Neural progenitor cell (in vitro differentiated cells): ENCODE measurements at regions not wholly inside any gene's neighbourhood (a gene's known extent, or its start where the extent isn't known, plus 50 kb on each side); places are given as distances from the start of the nearest gene placed in this dataset.

ENCODE experiments used
- DNase-seq: peaks from one replicate; pipeline ENCODE4 v3.0.0-alpha.2; 2016; ENCODE audit warnings: low spot score
- H2AFZ ChIP-seq: fragments of 200-600 bp; sonication (generic); replicated peaks from 2 replicates; pipeline ENCODE4 v1.6.1; 2016; ENCODE audit warnings: antibody characterized with exemption
- H3F3A ChIP-seq: fragments of 200-600 bp; sonication (generic); 2 replicates; pipeline ENCODE4 v1.6.1; 2016; ENCODE audit warnings: antibody characterized with exemption, low read depth
- H3K27ac ChIP-seq: fragments of 200-600 bp; sonication (generic); 2 replicates; pipeline ENCODE4 v1.5.1; 2016; ENCODE audit warnings: mild to moderate bottlenecking
- H3K27me3 ChIP-seq: fragments of 200-600 bp; sonication (generic); 2 replicates; pipeline ENCODE4 v1.6.1; 2016; ENCODE audit warnings: mild to moderate bottlenecking, moderate library complexity
- H3K36me3 ChIP-seq: fragments of 200-600 bp; sonication (generic); 2 replicates; pipeline ENCODE4 v1.5.1; 2016
- H3K4me1 ChIP-seq: fragments of 200-600 bp; sonication (generic); 2 replicates; pipeline ENCODE4 v1.6.1; 2016; ENCODE audit warnings: mixed run types
- H3K4me2 ChIP-seq: fragments of 200-600 bp; sonication (generic); 2 replicates; pipeline ENCODE4 v1.6.1; 2016
- H3K4me3 ChIP-seq: fragments of 200-600 bp; sonication (generic); 2 replicates; pipeline ENCODE4 v1.5.1; 2016
- H3K79me2 ChIP-seq: fragments of 200-600 bp; sonication (generic); 2 replicates; pipeline ENCODE4 v1.6.1; 2016; ENCODE audit warnings: low read depth
- H3K9ac ChIP-seq: fragments of 200-600 bp; sonication (generic); 2 replicates; pipeline ENCODE4 v1.6.1; 2016
- H3K9me3 ChIP-seq: fragments of 200-600 bp; sonication (generic); 2 replicates; pipeline ENCODE4 v1.5.1; 2016; ENCODE audit warnings: low read depth
- H4K20me1 ChIP-seq: fragments of 200-600 bp; sonication (generic); 2 replicates; pipeline ENCODE4 v1.6.1; 2016; ENCODE audit warnings: low read depth
- H3K27ac Mint-ChIP-seq: 3 replicates; pipeline ENCODE4 v1.8.0; 2021; ENCODE audit warnings: mixed read lengths
- H3K27me3 Mint-ChIP-seq: 2 replicates; pipeline ENCODE4 v1.8.0; 2022; ENCODE audit warnings: low read depth, mild to moderate bottlenecking, inconsistent platforms, moderate library complexity, mixed read lengths; ENCODE audit not compliant: insufficient read depth
- H3K36me3 Mint-ChIP-seq: 3 replicates; pipeline ENCODE4 v1.8.0; 2021; ENCODE audit warnings: mixed read lengths
- H3K4me1 Mint-ChIP-seq: 3 replicates; pipeline ENCODE4 v1.8.0; 2021; ENCODE audit warnings: mixed read lengths
- H3K4me3 Mint-ChIP-seq: 3 replicates; pipeline ENCODE4 v1.8.0; 2021; ENCODE audit warnings: mild to moderate bottlenecking, moderate library complexity, mixed read lengths
- H3K9me3 Mint-ChIP-seq: 3 replicates; pipeline ENCODE4 v1.8.0; 2020; ENCODE audit warnings: mixed read lengths
- EZH2 ChIP-seq: fragments of 200-600 bp; sonication (generic); IDR thresholded peaks from 2 replicates; pipeline ENCODE4 v1.6.1; 2017; ENCODE audit warnings: antibody characterized with exemption, mild to moderate bottlenecking, moderate library complexity
- EZH2phosphoT487 ChIP-seq: fragments of 200-600 bp; sonication (generic); IDR thresholded peaks from 2 replicates; pipeline ENCODE4 v1.6.1; 2017; ENCODE audit warnings: antibody characterized with exemption
- TF ChIP-seq, protein P1 (sequence below): fragments of 200-600 bp; sonication (generic); IDR thresholded peaks from 2 replicates; pipeline ENCODE4 v1.5.1; 2017; ENCODE audit warnings: antibody characterized with exemption, mild to moderate bottlenecking

DNA sequence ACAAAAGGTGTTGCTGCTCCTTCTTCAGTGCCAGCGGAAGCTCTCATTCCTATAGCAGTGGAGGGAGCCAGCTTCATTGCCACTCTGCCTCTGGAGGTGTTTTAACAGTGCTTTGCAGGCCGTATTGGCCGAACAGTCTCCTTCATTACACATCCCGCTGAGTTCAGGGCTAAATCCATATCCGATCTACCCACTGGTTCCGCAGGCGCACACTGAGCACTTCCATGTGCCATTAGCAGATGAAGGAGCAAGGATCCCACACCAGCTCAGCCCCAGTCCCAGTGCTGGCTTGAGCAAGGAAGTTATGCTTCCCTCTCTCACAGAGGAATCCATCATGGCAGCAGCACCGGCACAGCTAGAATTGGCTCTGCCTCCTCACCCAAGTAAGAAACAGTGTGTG lies 121.2 kb upstream of the IRX2 start:
- Histone ChIP-seq H3K27me3 (no peaks in the 10 kb centered on the region), H3K9ac (no peak overlapping the region), H3K27ac (no peak overlapping the region), H3K9me3 (no peaks in the 10 kb centered on the region), H2AFZ (no peak overlapping the region), H3K36me3 (no peaks in the 10 kb centered on the region), H3F3A (no peaks in the 10 kb centered on the region), H3K79me2 (no peaks in the 10 kb centered on the region), H3K4me2 (no peak overlapping the region), H3K4me1 (no peaks in the 10 kb centered on the region), H3K4me3 (no peak overlapping the region), H4K20me1 (no peaks in the 10 kb centered on the region)
- Mint-ChIP-seq H3K4me1 (no peaks in the 10 kb centered on the region), H3K27ac (no peak overlapping the region), H3K4me3 (no peak overlapping the region), H3K27me3 (peaks cover 4% of the 10 kb centered on the region), H3K36me3 (no peaks in the 10 kb centered on the region), H3K9me3 (no peaks in the 10 kb centered on the region)
- TF ChIP-seq EZH2 (no peak), EZH2phosphoT487 (no peak)
- TF ChIP-seq, protein P1, sequence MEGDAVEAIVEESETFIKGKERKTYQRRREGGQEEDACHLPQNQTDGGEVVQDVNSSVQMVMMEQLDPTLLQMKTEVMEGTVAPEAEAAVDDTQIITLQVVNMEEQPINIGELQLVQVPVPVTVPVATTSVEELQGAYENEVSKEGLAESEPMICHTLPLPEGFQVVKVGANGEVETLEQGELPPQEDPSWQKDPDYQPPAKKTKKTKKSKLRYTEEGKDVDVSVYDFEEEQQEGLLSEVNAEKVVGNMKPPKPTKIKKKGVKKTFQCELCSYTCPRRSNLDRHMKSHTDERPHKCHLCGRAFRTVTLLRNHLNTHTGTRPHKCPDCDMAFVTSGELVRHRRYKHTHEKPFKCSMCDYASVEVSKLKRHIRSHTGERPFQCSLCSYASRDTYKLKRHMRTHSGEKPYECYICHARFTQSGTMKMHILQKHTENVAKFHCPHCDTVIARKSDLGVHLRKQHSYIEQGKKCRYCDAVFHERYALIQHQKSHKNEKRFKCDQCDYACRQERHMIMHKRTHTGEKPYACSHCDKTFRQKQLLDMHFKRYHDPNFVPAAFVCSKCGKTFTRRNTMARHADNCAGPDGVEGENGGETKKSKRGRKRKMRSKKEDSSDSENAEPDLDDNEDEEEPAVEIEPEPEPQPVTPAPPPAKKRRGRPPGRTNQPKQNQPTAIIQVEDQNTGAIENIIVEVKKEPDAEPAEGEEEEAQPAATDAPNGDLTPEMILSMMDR: no peak
- no peak for DNase-seq

DNA sequence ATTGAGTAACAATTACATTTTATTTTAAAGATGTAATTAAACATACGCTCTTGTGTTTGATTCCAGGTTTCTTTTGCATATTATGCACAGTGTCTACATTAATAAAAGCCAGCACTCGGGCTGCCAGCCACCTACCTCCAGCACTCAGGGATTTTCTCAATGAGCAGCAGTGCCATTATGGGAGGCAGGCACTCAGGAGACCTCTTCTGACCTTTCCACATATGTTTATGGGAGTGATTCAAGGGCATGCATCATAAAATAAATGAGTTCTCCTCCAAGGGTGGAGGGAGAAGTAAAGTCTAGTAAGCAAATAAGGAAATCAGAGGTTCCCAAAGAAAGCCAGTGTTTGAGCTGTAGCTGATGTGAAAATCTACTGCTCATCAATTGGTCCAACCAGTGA lies 119.8 kb upstream of the IRX2 start:
- no peak for DNase-seq
- Histone ChIP-seq H3K79me2 (no peaks in the 10 kb centered on the region), H3K27ac (no peak overlapping the region), H3K4me1 (no peaks in the 10 kb centered on the region), H4K20me1 (no peaks in the 10 kb centered on the region), H3K27me3 (no peaks in the 10 kb centered on the region), H3K9ac (no peak overlapping the region), H3K9me3 (no peaks in the 10 kb centered on the region), H3K4me2 (no peak overlapping the region), H3K36me3 (no peaks in the 10 kb centered on the region), H2AFZ (no peak overlapping the region), H3F3A (no peaks in the 10 kb centered on the region), H3K4me3 (no peak overlapping the region)
- Mint-ChIP-seq H3K9me3 (no peaks in the 10 kb centered on the region), H3K4me3 (no peak overlapping the region), H3K27ac (no peak overlapping the region), H3K4me1 (no peaks in the 10 kb centered on the region), H3K36me3 (no peaks in the 10 kb centered on the region), H3K27me3 (peaks cover 11% of the 10 kb centered on the region)
- TF ChIP-seq, protein P1: no peak
- TF ChIP-seq EZH2phosphoT487 (no peak), EZH2 (no peak)

DNA sequence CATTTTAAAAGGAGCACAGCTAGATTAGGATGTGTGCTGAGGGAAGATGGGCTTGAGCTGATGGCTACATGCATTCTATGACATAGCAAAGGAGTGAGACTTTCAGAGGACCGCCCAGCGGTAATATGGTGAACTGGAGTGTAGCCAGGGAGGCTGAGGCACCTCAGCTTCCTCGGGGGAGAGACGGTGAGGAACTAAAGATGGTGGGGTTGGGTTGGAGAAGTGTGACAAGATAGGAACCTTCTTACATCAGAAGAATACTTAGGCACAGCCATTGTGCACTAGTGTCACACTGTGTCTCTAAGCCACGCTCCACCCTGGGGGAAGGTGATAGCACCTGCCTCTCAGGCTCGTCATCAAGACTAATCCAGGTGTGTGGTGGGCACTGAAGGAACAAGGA lies 118.0 kb upstream of the IRX2 start:
- DNase-seq: no peak
- Histone ChIP-seq H3K9ac (no peak overlapping the region), H3K27ac (no peak overlapping the region), H3F3A (no peaks in the 10 kb centered on the region), H3K36me3 (no peaks in the 10 kb centered on the region), H3K9me3 (no peaks in the 10 kb centered on the region), H2AFZ (no peak overlapping the region), H3K4me1 (peaks cover 2% of the 10 kb centered on the region), H3K4me2 (no peak overlapping the region), H3K79me2 (no peaks in the 10 kb centered on the region), H3K27me3 (no peaks in the 10 kb centered on the region), H4K20me1 (no peaks in the 10 kb centered on the region), H3K4me3 (no peak overlapping the region)
- Mint-ChIP-seq H3K36me3 (no peaks in the 10 kb centered on the region), H3K4me1 (no peaks in the 10 kb centered on the region), H3K27me3 (peaks cover 9% of the 10 kb centered on the region), H3K27ac (no peak overlapping the region), H3K9me3 (peaks cover 2% of the 10 kb centered on the region), H3K4me3 (no peak overlapping the region)
- TF ChIP-seq EZH2phosphoT487 (no peak), EZH2 (no peak)
- TF ChIP-seq, protein P1: no peak
